ENCODE measurements at regions not wholly inside any gene's neighbourhood (a gene's known extent, or its start where the extent isn't known, plus 50 kb on each side); places are given as distances from the start of the nearest gene placed in this dataset.

DNA sequence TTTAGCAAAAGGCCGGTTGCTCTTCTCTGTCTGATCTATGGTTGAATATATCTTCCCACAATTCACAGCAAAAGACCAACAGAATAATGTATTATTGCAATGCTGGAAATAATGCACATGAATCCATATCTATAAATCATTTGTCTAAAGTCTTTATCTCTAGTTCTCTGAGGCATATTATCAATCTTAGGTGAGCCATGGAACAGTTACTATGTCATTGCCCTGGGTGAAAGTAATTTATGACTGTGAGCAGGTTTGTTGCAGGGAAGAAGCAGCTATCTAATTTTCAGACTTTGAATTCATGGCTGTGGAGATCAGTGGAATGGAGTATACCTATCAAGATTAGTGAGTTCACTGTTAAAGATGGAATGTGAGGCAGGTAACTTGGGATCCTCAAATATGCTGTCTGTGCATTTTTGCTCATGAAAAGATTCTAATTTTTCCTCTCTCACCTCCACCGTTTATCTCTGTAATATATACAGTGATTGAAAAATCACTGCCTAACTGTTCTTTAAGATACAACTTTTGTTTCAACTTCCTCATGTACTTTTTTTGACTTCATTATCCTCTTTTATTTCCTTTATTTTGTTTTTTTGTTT is 256.8 kb upstream of the ARSJ start:
- TF ChIP-seq, protein P1, sequence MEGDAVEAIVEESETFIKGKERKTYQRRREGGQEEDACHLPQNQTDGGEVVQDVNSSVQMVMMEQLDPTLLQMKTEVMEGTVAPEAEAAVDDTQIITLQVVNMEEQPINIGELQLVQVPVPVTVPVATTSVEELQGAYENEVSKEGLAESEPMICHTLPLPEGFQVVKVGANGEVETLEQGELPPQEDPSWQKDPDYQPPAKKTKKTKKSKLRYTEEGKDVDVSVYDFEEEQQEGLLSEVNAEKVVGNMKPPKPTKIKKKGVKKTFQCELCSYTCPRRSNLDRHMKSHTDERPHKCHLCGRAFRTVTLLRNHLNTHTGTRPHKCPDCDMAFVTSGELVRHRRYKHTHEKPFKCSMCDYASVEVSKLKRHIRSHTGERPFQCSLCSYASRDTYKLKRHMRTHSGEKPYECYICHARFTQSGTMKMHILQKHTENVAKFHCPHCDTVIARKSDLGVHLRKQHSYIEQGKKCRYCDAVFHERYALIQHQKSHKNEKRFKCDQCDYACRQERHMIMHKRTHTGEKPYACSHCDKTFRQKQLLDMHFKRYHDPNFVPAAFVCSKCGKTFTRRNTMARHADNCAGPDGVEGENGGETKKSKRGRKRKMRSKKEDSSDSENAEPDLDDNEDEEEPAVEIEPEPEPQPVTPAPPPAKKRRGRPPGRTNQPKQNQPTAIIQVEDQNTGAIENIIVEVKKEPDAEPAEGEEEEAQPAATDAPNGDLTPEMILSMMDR (IDR thresholded peaks at IDR 0.05), result no peak
- no peak for TF ChIP-seq POLR2A (IDR thresholded peaks at IDR 0.05)

Measured in testis (tissue), 2 donors.